CD4-positive, alpha-beta T cell (primary cell): ENCODE measurements at regions not wholly inside any gene's neighbourhood (a gene's known extent, or its start where the extent isn't known, plus 50 kb on each side); places are given as distances from the start of the nearest gene placed in this dataset.

ENCODE experiments used
- ATAC-seq: fragments of 200-7000 bp; cut with Tn5 transposase; one replicate; pipeline ENCODE4 v1.10.0; 2022; ENCODE audit warnings: mild to moderate bottlenecking; ENCODE audit not compliant: poor library complexity
- CTCF ChIA-PET: fragments of 350-600 bp; sonication (Branson Sonifier 250); formaldehyde crosslinking; loops from one replicate; lab custom pipeline; 2021; ENCODE audit warnings: antibody characterized with exemption, inconsistent platforms; lab: Charles Lee
- POLR2A ChIA-PET: fragments of 350-600 bp; sonication (Branson Sonifier 250); formaldehyde crosslinking; loops from one replicate; lab custom pipeline; 2021; ENCODE audit warnings: antibody characterized with exemption, inconsistent platforms; lab: Charles Lee
- DNase-seq, 14 experiments: peaks; one replicate each; pipeline ENCODE4 v3.0.0-alpha.2; 2013 to 2020; ENCODE audit warnings: mixed read lengths in 2 of 14
- H3K27ac ChIP-seq, 2 donors: one replicate each; pipeline versions ENCODE4 v1.5.1 to v1.7.0; 2013; ENCODE audit warnings: low read length in 2 of 2, low read depth in 1 of 2, mild to moderate bottlenecking in 1 of 2
- H3K27me3 ChIP-seq, 2 experiments: 1 replicate in 1 of 2; 2 replicates in 1 of 2; pipeline versions ENCODE4 v1.6.1 to v1.7.0; 2013; ENCODE audit warnings: low read length in 2 of 2, control low read depth in 1 of 2, mild to moderate bottlenecking in 1 of 2, moderate library complexity in 1 of 2; ENCODE audit not compliant: insufficient read depth in 2 of 2, control insufficient read depth in 1 of 2
- H3K36me3 ChIP-seq: one replicate; pipeline ENCODE4 v1.6.1; 2013; ENCODE audit warnings: low read length, control low read depth; ENCODE audit not compliant: insufficient read depth
- H3K4me1 ChIP-seq: one replicate; pipeline ENCODE4 v1.6.1; 2013; ENCODE audit warnings: low read length, control low read depth; ENCODE audit not compliant: insufficient read depth
- H3K4me3 ChIP-seq: one replicate; pipeline ENCODE4 v1.5.1; 2013; ENCODE audit warnings: mild to moderate bottlenecking, low read length, moderate library complexity
- H3K9me3 ChIP-seq, 2 experiments: 1 replicate in 1 of 2; 2 replicates in 1 of 2; pipeline versions ENCODE4 v1.6.1 to v1.7.0; 2013; ENCODE audit warnings: low read length in 2 of 2, mild to moderate bottlenecking in 2 of 2, control low read depth in 1 of 2, moderate library complexity in 1 of 2; ENCODE audit not compliant: control insufficient read depth in 1 of 2, insufficient read depth in 1 of 2
- H3K27ac Mint-ChIP-seq: one replicate; pipeline ENCODE4 v1.8.0; 2020; ENCODE audit warnings: mixed read lengths
- H3K27me3 Mint-ChIP-seq: one replicate; pipeline ENCODE4 v1.8.0; 2021; ENCODE audit warnings: mixed read lengths
- H3K36me3 Mint-ChIP-seq: one replicate; pipeline ENCODE4 v1.8.0; 2021; ENCODE audit warnings: low read depth, mixed read lengths
- H3K4me1 Mint-ChIP-seq: one replicate; pipeline ENCODE4 v1.8.0; 2021; ENCODE audit warnings: low read depth, mixed read lengths
- H3K4me3 Mint-ChIP-seq: one replicate; pipeline ENCODE4 v1.8.0; 2020; ENCODE audit warnings: mild to moderate bottlenecking, mixed read lengths
- H3K9me3 Mint-ChIP-seq: one replicate; pipeline ENCODE4 v1.8.0; 2020; ENCODE audit warnings: mixed read lengths
- intact Hi-C, 2 experiments: fragments of 100-400 bp; cut with DNase I in 1 of 2; cut with micrococcal nuclease in 1 of 2; formaldehyde crosslinking; loops; one replicate each; pipeline versions ENCODE4 v1.15.1 to v1.9.0; 2023 to 2025; cut with DNase I, micrococcal nuclease
- TF ChIP-seq, protein P1 (sequence below): fragments of 200-600 bp; IDR thresholded peaks from one replicate; pipeline ENCODE4 v1.8.0; 2022; ENCODE audit warnings: antibody characterized with exemption, mild to moderate bottlenecking

GRCh38 chr11:91394073-91394726 lies 830.4 kb upstream of the FAT3 start:
- no peak overlapping the region for H3K27ac ChIP-seq
- Mint-ChIP-seq H3K36me3 (no peaks in the 10 kb centered on the region), H3K4me1 (no peaks in the 10 kb centered on the region), H3K9me3 (peaks cover 10% of the 10 kb centered on the region), H3K4me3 (no peak overlapping the region), H3K27me3 (no peaks in the 10 kb centered on the region), H3K27ac (no peak overlapping the region)
- POLR2A ChIA-PET, result no interaction called here
- ATAC-seq, result no peak
- no peaks in the 10 kb centered on the region for H3K4me1 ChIP-seq
- no peak overlapping the region for H3K4me3 ChIP-seq
- TF ChIP-seq, protein P1, sequence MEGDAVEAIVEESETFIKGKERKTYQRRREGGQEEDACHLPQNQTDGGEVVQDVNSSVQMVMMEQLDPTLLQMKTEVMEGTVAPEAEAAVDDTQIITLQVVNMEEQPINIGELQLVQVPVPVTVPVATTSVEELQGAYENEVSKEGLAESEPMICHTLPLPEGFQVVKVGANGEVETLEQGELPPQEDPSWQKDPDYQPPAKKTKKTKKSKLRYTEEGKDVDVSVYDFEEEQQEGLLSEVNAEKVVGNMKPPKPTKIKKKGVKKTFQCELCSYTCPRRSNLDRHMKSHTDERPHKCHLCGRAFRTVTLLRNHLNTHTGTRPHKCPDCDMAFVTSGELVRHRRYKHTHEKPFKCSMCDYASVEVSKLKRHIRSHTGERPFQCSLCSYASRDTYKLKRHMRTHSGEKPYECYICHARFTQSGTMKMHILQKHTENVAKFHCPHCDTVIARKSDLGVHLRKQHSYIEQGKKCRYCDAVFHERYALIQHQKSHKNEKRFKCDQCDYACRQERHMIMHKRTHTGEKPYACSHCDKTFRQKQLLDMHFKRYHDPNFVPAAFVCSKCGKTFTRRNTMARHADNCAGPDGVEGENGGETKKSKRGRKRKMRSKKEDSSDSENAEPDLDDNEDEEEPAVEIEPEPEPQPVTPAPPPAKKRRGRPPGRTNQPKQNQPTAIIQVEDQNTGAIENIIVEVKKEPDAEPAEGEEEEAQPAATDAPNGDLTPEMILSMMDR, result no peak
- DNase-seq, result no peak
- H3K36me3 ChIP-seq, result no peaks in the 10 kb centered on the region
- CTCF ChIA-PET, result no interaction called here
- H3K9me3 ChIP-seq, result no peaks in the 10 kb centered on the region
- intact Hi-C loops, result no loop called here
- no peaks in the 10 kb centered on the region for H3K27me3 ChIP-seq

DNA sequence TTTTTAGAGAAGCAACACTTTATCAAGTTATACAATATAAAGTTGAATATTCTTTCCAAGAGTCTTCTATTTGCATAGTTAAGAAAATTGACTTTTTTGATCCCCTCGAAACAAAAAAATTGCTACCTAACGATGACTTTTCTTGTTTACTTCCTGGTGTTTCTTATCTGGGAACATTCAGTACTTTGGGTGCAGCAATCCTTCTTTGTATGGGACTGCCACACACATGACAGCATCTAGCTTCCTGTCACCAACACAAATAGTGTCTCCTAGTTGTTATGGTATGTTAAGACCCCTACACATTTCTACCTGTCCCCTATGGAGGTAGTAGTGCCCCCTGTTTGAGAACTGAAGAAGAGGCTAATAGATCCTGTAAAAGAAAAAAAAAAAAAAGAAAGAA lies 841.7 kb upstream of the FAT3 start:
- intact Hi-C loops, result no loop called here
- TF ChIP-seq, protein P1, result no peak
- POLR2A ChIA-PET, result no interaction called here
- H3K27me3 ChIP-seq, result no peaks in the 10 kb centered on the region
- Mint-ChIP-seq H3K4me1 (no peaks in the 10 kb centered on the region), H3K36me3 (no peaks in the 10 kb centered on the region), H3K27ac (no peak overlapping the region), H3K9me3 (peaks cover 16% of the 10 kb centered on the region), H3K27me3 (no peaks in the 10 kb centered on the region), H3K4me3 (no peak overlapping the region)
- DNase-seq (no peak), ATAC-seq (no peak)
- CTCF ChIA-PET, result no interaction called here
- H3K9me3 ChIP-seq, result no peaks in the 10 kb centered on the region
- H3K4me3 ChIP-seq, result no peak overlapping the region
- no peaks in the 10 kb centered on the region for H3K4me1 ChIP-seq
- no peaks in the 10 kb centered on the region for H3K36me3 ChIP-seq
- H3K27ac ChIP-seq, result no peak overlapping the region

GRCh38 chr11:91374794-91375193 lies 849.8 kb upstream of the FAT3 start:
- H3K36me3 ChIP-seq, result no peaks in the 10 kb centered on the region
- no peak overlapping the region for H3K27ac ChIP-seq
- no peak overlapping the region for H3K4me3 ChIP-seq
- POLR2A ChIA-PET, result no interaction called here
- Mint-ChIP-seq H3K4me1 (no peaks in the 10 kb centered on the region), H3K36me3 (no peaks in the 10 kb centered on the region), H3K4me3 (no peak overlapping the region), H3K27me3 (no peaks in the 10 kb centered on the region), H3K9me3 (peaks cover 8% of the 10 kb centered on the region), H3K27ac (no peak overlapping the region)
- no peaks in the 10 kb centered on the region for H3K9me3 ChIP-seq
- TF ChIP-seq, protein P1, result no peak
- ATAC-seq (no peak), DNase-seq (no peak)
- no peaks in the 10 kb centered on the region for H3K27me3 ChIP-seq
- CTCF ChIA-PET, result interaction anchor here (0.6 kb wide), 1 partner anchor 465 kb away, joined by 4 read pairs; no protein-coding TSS in a partner anchor
- intact Hi-C loops, result no loop called here
- no peaks in the 10 kb centered on the region for H3K4me1 ChIP-seq
